Lower lobe of right lung (tissue), 2 donors: ENCODE measurements at regions not wholly inside any gene's neighbourhood (a gene's known extent, or its start where the extent isn't known, plus 50 kb on each side); places are given as distances from the start of the nearest gene placed in this dataset.

Experiments
- ATAC-seq, 2 donors: fragments of 200-7000 bp; cut with Tn5 transposase; one replicate each; pipeline ENCODE4 v1.9.1; 2020 to 2022; ENCODE audit warnings: mild to moderate bottlenecking in 2 of 2, moderate library complexity in 2 of 2
- DNase-seq: peaks from one replicate; pipeline ENCODE4 v3.0.0-alpha.2; 2020
- H3K27ac ChIP-seq: fragments of 200-600 bp; one replicate; pipeline ENCODE4 v1.8.0; 2022
- H3K27me3 ChIP-seq: fragments of 200-600 bp; one replicate; pipeline ENCODE4 v1.8.0; 2022; ENCODE audit warnings: low read depth
- H3K36me3 ChIP-seq: fragments of 200-600 bp; one replicate; pipeline ENCODE4 v1.8.0; 2022; ENCODE audit warnings: mild to moderate bottlenecking
- H3K4me1 ChIP-seq: fragments of 200-600 bp; one replicate; pipeline ENCODE4 v1.8.0; 2022
- H3K4me3 ChIP-seq: fragments of 200-600 bp; one replicate; pipeline ENCODE4 v1.8.0; 2022; ENCODE audit warnings: mild to moderate bottlenecking
- H3K9me3 ChIP-seq: fragments of 200-600 bp; one replicate; pipeline ENCODE4 v1.8.0; 2022
- CTCF ChIP-seq: fragments of 200-600 bp; IDR thresholded peaks from one replicate; pipeline ENCODE4 v1.8.0; 2022; ENCODE audit warnings: antibody characterized with exemption, mild to moderate bottlenecking
- intact Hi-C: fragments of 100-400 bp; cut with DNase I; formaldehyde crosslinking; loops from one replicate; pipeline ENCODE4 v1.11.0; 2022
- donor health status: DM: no; HTN: yes; CAD: no; lungs with severe emphysema.

- ATAC-seq (no peak), DNase-seq (no peak)
- Histone ChIP-seq H3K9me3 (no peaks in the 10 kb centered on the region), H3K4me3 (no peak overlapping the region), H3K36me3 (no peaks in the 10 kb centered on the region), H3K27me3 (no peaks in the 10 kb centered on the region), H3K27ac (no peak overlapping the region), H3K4me1 (no peaks in the 10 kb centered on the region)
- intact Hi-C loops: no loop called here
- TF ChIP-seq CTCF: no peak
Measured at GRCh38 chr5:12848709-12849108, 944.5 kb upstream of the CTNND2 start.

- H3K4me1 ChIP-seq: no peaks in the 10 kb centered on the region
- H3K9me3 ChIP-seq: no peaks in the 10 kb centered on the region
- DNase-seq (no peak), ATAC-seq (no peak)
- H3K27ac ChIP-seq: no peak overlapping the region
- H3K4me3 ChIP-seq: no peak overlapping the region
- intact Hi-C loops: no loop called here
- H3K27me3 ChIP-seq: no peaks in the 10 kb centered on the region
- no peak for TF ChIP-seq CTCF
- H3K36me3 ChIP-seq: no peaks in the 10 kb centered on the region
Measured at GRCh38 chr5:12845549-12846159, 941.4 kb upstream of the CTNND2 start.

GRCh38 chr5:12840972-12841371, 936.7 kb upstream of the CTNND2 start:
- H3K36me3 ChIP-seq: no peaks in the 10 kb centered on the region
- no peaks in the 10 kb centered on the region for H3K4me1 ChIP-seq
- intact Hi-C loops: no loop called here
- ATAC-seq (no peak), DNase-seq (no peak)
- no peak overlapping the region for H3K27ac ChIP-seq
- no peak overlapping the region for H3K4me3 ChIP-seq
- no peaks in the 10 kb centered on the region for H3K27me3 ChIP-seq
- H3K9me3 ChIP-seq: no peaks in the 10 kb centered on the region
- TF ChIP-seq CTCF: no peak

GRCh38 chr5:12837592-12837991, 933.3 kb upstream of the CTNND2 start:
- intact Hi-C loops: no loop called here
- Histone ChIP-seq H3K27ac (no peak overlapping the region), H3K27me3 (no peaks in the 10 kb centered on the region), H3K9me3 (no peaks in the 10 kb centered on the region), H3K4me3 (no peak overlapping the region), H3K36me3 (no peaks in the 10 kb centered on the region), H3K4me1 (no peaks in the 10 kb centered on the region)
- TF ChIP-seq CTCF: no peak
- no peak for DNase-seq
- no peak for ATAC-seq

- no peaks in the 10 kb centered on the region for H3K4me1 ChIP-seq
- H3K27ac ChIP-seq: no peak overlapping the region
- no peaks in the 10 kb centered on the region for H3K36me3 ChIP-seq
- ATAC-seq (no peak), DNase-seq (no peak)
- H3K27me3 ChIP-seq: no peaks in the 10 kb centered on the region
- no peak overlapping the region for H3K4me3 ChIP-seq
- peaks cover 17% of the 10 kb centered on the region for H3K9me3 ChIP-seq
- TF ChIP-seq CTCF: no peak
- intact Hi-C loops: no loop called here
Measured at GRCh38 chr5:12825163-12825562, 920.9 kb upstream of the CTNND2 start.
